ENCODE measurements at regions not wholly inside any gene's neighbourhood (a gene's known extent, or its start where the extent isn't known, plus 50 kb on each side); places are given as distances from the start of the nearest gene placed in this dataset.

- Histone ChIP-seq H3K36me3 (ENCODE audit: low read depth) (no peaks in the 10 kb centered on the region), H3K4me1 (ENCODE audit: low read depth) (no peaks in the 10 kb centered on the region), H3K9me3 (no peaks in the 10 kb centered on the region), H3K4me3 (no peak overlapping the region)
- ATAC-seq = no peak
- no peak for TF ChIP-seq CTCF (IDR thresholded peaks at IDR 0.05)
- DNase-seq = no peak
- intact Hi-C loops (cut with DNase I, micrococcal nuclease) = no loop called here
These were observed 372.2 kb upstream of the CDH5 start for GRCh38 chr16:65994291-65994690.

- no peak for TF ChIP-seq CTCF (IDR thresholded peaks at IDR 0.05)
- H3K9me3 ChIP-seq = no peaks in the 10 kb centered on the region
- DNase-seq (no peak), ATAC-seq (no peak)
- intact Hi-C loops (cut with DNase I, micrococcal nuclease) = no loop called here
- no peak overlapping the region for H3K4me3 ChIP-seq
- no peaks in the 10 kb centered on the region for H3K4me1 ChIP-seq (ENCODE audit: low read depth)
- H3K36me3 ChIP-seq (ENCODE audit: low read depth) = no peaks in the 10 kb centered on the region
These were observed 375.3 kb upstream of the CDH5 start for GRCh38 chr16:65991149-65991701.

- no peaks in the 10 kb centered on the region for H3K4me1 ChIP-seq (ENCODE audit: low read depth)
- ATAC-seq (no peak), DNase-seq (no peak)
- H3K4me3 ChIP-seq = no peak overlapping the region
- H3K9me3 ChIP-seq = no peaks in the 10 kb centered on the region
- no peaks in the 10 kb centered on the region for H3K36me3 ChIP-seq (ENCODE audit: low read depth)
- no peak for TF ChIP-seq CTCF (IDR thresholded peaks at IDR 0.05)
- intact Hi-C loops (cut with DNase I, micrococcal nuclease) = no loop called here
These were observed 376.5 kb upstream of the CDH5 start for GRCh38 chr16:65989861-65990604.

- no peak for ATAC-seq
- TF ChIP-seq CTCF (IDR thresholded peaks at IDR 0.05) = no peak
These were observed 378.4 kb upstream of the CDH5 start for GRCh38 chr16:65988024-65988595.

GRCh38 chr16:65984296-65984695 lies 382.2 kb upstream of the CDH5 start:
- intact Hi-C loops (cut with DNase I, micrococcal nuclease) = no loop called here
- no peak overlapping the region for H3K4me3 ChIP-seq
- no peak for DNase-seq
- no peaks in the 10 kb centered on the region for H3K9me3 ChIP-seq
- H3K4me1 ChIP-seq (ENCODE audit: low read depth) = no peaks in the 10 kb centered on the region
- no peak for ATAC-seq
- TF ChIP-seq CTCF (IDR thresholded peaks at IDR 0.05) = no peak
- no peaks in the 10 kb centered on the region for H3K36me3 ChIP-seq (ENCODE audit: low read depth)

More at GRCh38 chr16:65988024-65988595, 378.4 kb upstream of the CDH5 start:
- intact Hi-C loops (cut with DNase I, micrococcal nuclease) = no loop called here
- Histone ChIP-seq H3K9me3 (no peaks in the 10 kb centered on the region), H3K4me1 (ENCODE audit: low read depth) (no peaks in the 10 kb centered on the region), H3K36me3 (ENCODE audit: low read depth) (no peaks in the 10 kb centered on the region), H3K4me3 (no peak overlapping the region)
- DNase-seq = no peak
